GM12891 (cell line): ENCODE measurements at regions not wholly inside any gene's neighbourhood (a gene's known extent, or its start where the extent isn't known, plus 50 kb on each side); places are given as distances from the start of the nearest gene placed in this dataset.

ENCODE experiments used
- PAX5 ChIP-seq: IDR thresholded peaks from 2 replicates; pipeline ENCODE4 v1.6.1; 2011; ENCODE audit warnings: low read length, moderate library complexity, mild to moderate bottlenecking; ENCODE audit not compliant: insufficient read depth, severe bottlenecking
- POLR2A ChIP-seq: IDR thresholded peaks from 2 replicates; pipeline ENCODE4 v1.6.1; 2011; ENCODE audit warnings: low read depth, low read length, control low read depth
- POLR2AphosphoS5 ChIP-seq: IDR thresholded peaks from 2 replicates; pipeline ENCODE4 v1.6.1; 2011; ENCODE audit warnings: low read depth, low read length, control low read depth
- POU2F2 ChIP-seq: IDR thresholded peaks from 2 replicates; pipeline ENCODE4 v1.6.1; 2011; ENCODE audit warnings: low read depth, mild to moderate bottlenecking, control low read depth, low read length, moderate library complexity
- SPI1 ChIP-seq: IDR thresholded peaks from 2 replicates; pipeline ENCODE4 v1.6.1; 2011; ENCODE audit warnings: low read depth, low read length, control low read depth
- TAF1 ChIP-seq: IDR thresholded peaks from 2 replicates; pipeline ENCODE4 v1.6.1; 2011; ENCODE audit warnings: low read depth, low read length, control low read depth

DNA sequence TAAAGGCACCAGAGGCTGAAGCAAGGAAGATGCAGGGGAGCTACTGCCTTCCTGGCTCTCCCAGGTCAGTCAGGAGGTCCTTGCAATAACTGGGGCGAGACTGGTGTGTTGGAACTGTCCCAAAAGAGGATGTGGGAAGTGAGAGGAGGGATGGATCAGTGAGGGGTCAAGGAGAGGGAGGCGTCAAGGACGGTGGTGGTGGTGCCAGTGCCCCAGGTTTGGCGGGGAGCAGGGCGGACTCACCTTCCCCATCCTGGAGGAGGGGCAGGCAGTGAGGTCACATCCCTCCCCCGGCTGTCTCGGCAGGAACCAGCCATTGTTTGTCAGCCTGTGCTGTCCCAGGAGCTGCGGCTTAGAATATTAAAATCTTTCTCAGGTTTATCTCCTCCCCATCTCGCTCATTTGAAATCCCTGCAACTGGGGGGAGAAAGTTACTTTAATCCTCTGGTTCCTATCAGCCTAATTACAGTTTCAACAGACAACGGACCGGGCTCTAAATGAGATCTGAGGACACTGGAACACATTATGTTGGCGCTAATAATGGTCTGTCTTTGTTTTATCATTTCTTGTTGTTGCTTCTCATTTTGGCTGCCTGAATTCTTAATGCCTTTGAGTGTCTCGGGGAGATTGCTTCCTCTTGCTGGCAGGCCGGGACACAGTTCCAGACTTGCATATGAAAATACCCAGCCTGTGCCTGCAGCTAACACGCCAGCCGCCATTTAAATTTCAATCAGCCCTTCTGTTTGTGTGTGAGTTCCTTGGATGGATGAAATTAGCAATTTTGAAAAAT lies 387.5 kb downstream of the RPS24 start:
- TF ChIP-seq POLR2AphosphoS5 (no peak), POLR2A (no peak), TAF1 (no peak), POU2F2 (no peak), SPI1 (no peak), PAX5 (no peak)
